HepG2 (cell line): ENCODE measurements at regions not wholly inside any gene's neighbourhood (a gene's known extent, or its start where the extent isn't known, plus 50 kb on each side); places are given as distances from the start of the nearest gene placed in this dataset.
A peak's percentile ranks its signal among the peaks of the same experiment; 100 is the strongest.

Experiments
- ATAC-seq: fragments of 200-7000 bp; cut with Tn5 transposase; 3 replicates; pipeline ENCODE4 v1.9.1; 2020; ENCODE audit warnings: mild to moderate bottlenecking, moderate library complexity
- BruUV-seq: library from RNA; stranded (reverse); fragments of 400-500 nt; replicated peaks from 2 replicates; lab custom pipeline; 2021; lab: Mats Ljungman, UMichigan
- CTCF ChIA-PET: fragments of 300-600 bp; formaldehyde crosslinking; extraction: SDS; loops from one replicate; lab custom pipeline; 2021; ENCODE audit warnings: low total read pairs, inconsistent platforms, low intra/inter-chr PET ratio; lab: Yijun Ruan, JAX
- POLR2A ChIA-PET: fragments of 350-600 bp; sonication (Branson Sonifier 250); formaldehyde crosslinking; loops from one replicate; lab custom pipeline; 2020; ENCODE audit warnings: antibody characterized with exemption, inconsistent platforms; lab: Yijun Ruan, JAX
- DNase-seq: peaks from one replicate; pipeline ENCODE4 v3.0.0-alpha.2; 2015; ENCODE audit warnings: low spot score
- FAIRE-seq: peaks from 3 replicates; lab custom pipeline; 2011; peaks lifted over from hg19 to GRCh38; lab: Jason Lieb, UNC
- H2AFZ ChIP-seq: one replicate; pipeline ENCODE4 v1.6.1; 2011; ENCODE audit warnings: low read length, inconsistent platforms
- H3K27ac ChIP-seq: fragments of 300-600 bp; 3 replicates; pipeline ENCODE4 v1.8.0; 2011; ENCODE audit warnings: mixed run types, mild to moderate bottlenecking, mixed read lengths, low read length, inconsistent platforms; ENCODE audit not compliant: insufficient read depth; ENCODE audit errors: extremely low read length
- H3K27me3 ChIP-seq, 2 experiments: fragments of 200-600 bp in 1 of 2; 2 replicates in 1 of 2; 3 replicates in 1 of 2; pipeline versions ENCODE4 v1.6.0 to v1.8.0; 2011; ENCODE audit warnings: low read length in 2 of 2, mild to moderate bottlenecking in 2 of 2, moderate library complexity in 2 of 2, inconsistent platforms in 1 of 2; ENCODE audit not compliant: insufficient read depth in 2 of 2, control insufficient read depth in 1 of 2
- H3K36me3 ChIP-seq, 2 experiments: fragments of 200-600 bp in 1 of 2; replicated peaks in 1 of 2; 2 replicates in 1 of 2; 3 replicates in 1 of 2; pipeline versions ENCODE4 v1.5.1 to v1.8.0; 2011; ENCODE audit warnings: low read length in 2 of 2, inconsistent platforms in 1 of 2; ENCODE audit not compliant: insufficient read depth in 2 of 2, control insufficient read depth in 1 of 2
- H3K4me1 ChIP-seq: 2 replicates; pipeline ENCODE4 v1.5.1; 2012; ENCODE audit warnings: low read length, inconsistent platforms; ENCODE audit not compliant: insufficient read depth
- H3K4me2 ChIP-seq: 2 replicates; pipeline ENCODE4 v1.6.0; 2011; ENCODE audit warnings: low read depth, low read length, inconsistent platforms
- H3K4me3 ChIP-seq, 3 experiments: fragments of 200-600 bp in 1 of 3; sonication (generic), shearing (Covaris generic) in 1 of 3; replicated peaks in 1 of 3; 2 replicates each; pipeline ENCODE4 v1.5.1; 2011 to 2016; ENCODE audit warnings: low read length in 3 of 3, inconsistent platforms in 2 of 3, low read depth in 2 of 3, mild to moderate bottlenecking in 2 of 3, control low read depth in 1 of 3, mixed read lengths in 1 of 3; ENCODE audit not compliant: insufficient read depth in 1 of 3
- H3K79me2 ChIP-seq: one replicate; pipeline ENCODE4 v1.6.1; 2011; ENCODE audit warnings: low read length, inconsistent platforms; ENCODE audit not compliant: insufficient read depth
- H3K9ac ChIP-seq: 2 replicates; pipeline ENCODE4 v1.6.0; 2011; ENCODE audit warnings: mild to moderate bottlenecking, low read depth, low read length, inconsistent platforms; ENCODE audit not compliant: insufficient read depth
- H3K9me3 ChIP-seq: 2 replicates; pipeline ENCODE4 v1.5.1; 2012; ENCODE audit warnings: mild to moderate bottlenecking, low read length
- H4K20me1 ChIP-seq: 2 replicates; pipeline ENCODE4 v1.6.0; 2011; ENCODE audit warnings: inconsistent platforms, mild to moderate bottlenecking, low read length, moderate library complexity; ENCODE audit not compliant: insufficient read depth
- FOSL1 ChIP-seq: sonication (generic); formaldehyde crosslinking; IDR thresholded peaks from 2 replicates; pipeline ENCODE4 v1.9.0; 2021; ENCODE audit warnings: missing genetic modification reagents, borderline replicate concordance
- MED1 ChIP-seq: sonication (generic); formaldehyde crosslinking; IDR thresholded peaks from 2 replicates; pipeline ENCODE4 v1.4.0; 2020; ENCODE audit warnings: missing genetic modification reagents
- NFYB ChIP-seq: sonication (generic); formaldehyde crosslinking; IDR thresholded peaks from 2 replicates; pipeline ENCODE4 v1.4.0; 2020; ENCODE audit warnings: missing genetic modification reagents
- ZFP41 ChIP-seq: sonication (generic); formaldehyde crosslinking; IDR thresholded peaks from 2 replicates; pipeline ENCODE4 v1.4.0; 2020; ENCODE audit warnings: mild to moderate bottlenecking, missing genetic modification reagents, borderline replicate concordance
- ZKSCAN8 ChIP-seq: IDR thresholded peaks from 2 replicates; pipeline ENCODE4 v1.6.1; 2016; ENCODE audit warnings: borderline replicate concordance, missing genetic modification reagents, missing compliant biosample characterization
- ZSCAN31 ChIP-seq: sonication (generic); formaldehyde crosslinking; IDR thresholded peaks from 2 replicates; pipeline ENCODE4 v1.5.0; 2020; ENCODE audit warnings: low read depth, mild to moderate bottlenecking, missing genetic modification reagents
- WGBS: methylation state at CpG from one replicate; pipeline ENCODE4 v1.1.6; 2017; ENCODE audit warnings: low lambda C conversion rate; 5-methylcytosine and 5-hydroxymethylcytosine counted together
- in situ Hi-C: cut with HindIII; loops from 2 replicates; pipeline ENCODE4 v1.10.0; 2017; ENCODE audit warnings: low pct_unique_long_range_greater_than_20kb; ENCODE audit not compliant: extremely low pct_ligation_motif_present
- intact Hi-C: fragments of 100-400 bp; cut with micrococcal nuclease; formaldehyde crosslinking; loops from one replicate; pipeline ENCODE4 v1.10.0; 2022; ENCODE audit not compliant: unreplicated experiment
- TF ChIP-seq, protein P1 (sequence below), 2 experiments: IDR thresholded peaks; 2 replicates each; pipeline ENCODE4 v1.6.1; 2011 to 2012; ENCODE audit warnings: low read length in 2 of 2, borderline replicate concordance in 1 of 2, low read depth in 1 of 2, mild to moderate bottlenecking in 1 of 2, moderate library complexity in 1 of 2
- TF ChIP-seq, protein P2 (sequence below): sonication (generic); formaldehyde crosslinking; IDR thresholded peaks from 2 replicates; pipeline ENCODE4 v1.5.0; 2020; ENCODE audit warnings: missing genetic modification reagents

DNA sequence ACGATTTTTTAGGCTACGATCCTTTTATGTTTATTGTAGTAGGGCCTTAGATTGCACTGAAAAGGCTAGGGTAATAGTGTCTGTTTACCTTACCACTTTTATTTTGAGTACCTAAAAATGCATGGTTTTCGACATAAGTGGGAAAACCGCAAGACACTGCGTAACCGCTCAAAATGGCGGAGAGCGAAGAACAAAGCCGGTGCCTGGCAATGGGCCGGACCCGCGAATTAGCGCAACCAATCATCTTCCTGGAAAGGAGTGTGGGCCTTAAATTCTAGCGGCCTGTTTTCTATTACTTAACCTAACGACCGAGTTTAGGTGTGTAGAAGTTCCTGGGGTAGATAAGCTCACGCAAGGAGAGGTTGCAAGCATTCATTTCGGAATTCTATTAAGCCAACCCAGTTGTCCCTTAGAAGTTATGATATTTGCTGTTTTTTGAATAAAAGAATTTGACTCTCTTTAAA is 118.0 kb downstream of the HFE start (continued):
- TF ChIP-seq, protein P1, sequence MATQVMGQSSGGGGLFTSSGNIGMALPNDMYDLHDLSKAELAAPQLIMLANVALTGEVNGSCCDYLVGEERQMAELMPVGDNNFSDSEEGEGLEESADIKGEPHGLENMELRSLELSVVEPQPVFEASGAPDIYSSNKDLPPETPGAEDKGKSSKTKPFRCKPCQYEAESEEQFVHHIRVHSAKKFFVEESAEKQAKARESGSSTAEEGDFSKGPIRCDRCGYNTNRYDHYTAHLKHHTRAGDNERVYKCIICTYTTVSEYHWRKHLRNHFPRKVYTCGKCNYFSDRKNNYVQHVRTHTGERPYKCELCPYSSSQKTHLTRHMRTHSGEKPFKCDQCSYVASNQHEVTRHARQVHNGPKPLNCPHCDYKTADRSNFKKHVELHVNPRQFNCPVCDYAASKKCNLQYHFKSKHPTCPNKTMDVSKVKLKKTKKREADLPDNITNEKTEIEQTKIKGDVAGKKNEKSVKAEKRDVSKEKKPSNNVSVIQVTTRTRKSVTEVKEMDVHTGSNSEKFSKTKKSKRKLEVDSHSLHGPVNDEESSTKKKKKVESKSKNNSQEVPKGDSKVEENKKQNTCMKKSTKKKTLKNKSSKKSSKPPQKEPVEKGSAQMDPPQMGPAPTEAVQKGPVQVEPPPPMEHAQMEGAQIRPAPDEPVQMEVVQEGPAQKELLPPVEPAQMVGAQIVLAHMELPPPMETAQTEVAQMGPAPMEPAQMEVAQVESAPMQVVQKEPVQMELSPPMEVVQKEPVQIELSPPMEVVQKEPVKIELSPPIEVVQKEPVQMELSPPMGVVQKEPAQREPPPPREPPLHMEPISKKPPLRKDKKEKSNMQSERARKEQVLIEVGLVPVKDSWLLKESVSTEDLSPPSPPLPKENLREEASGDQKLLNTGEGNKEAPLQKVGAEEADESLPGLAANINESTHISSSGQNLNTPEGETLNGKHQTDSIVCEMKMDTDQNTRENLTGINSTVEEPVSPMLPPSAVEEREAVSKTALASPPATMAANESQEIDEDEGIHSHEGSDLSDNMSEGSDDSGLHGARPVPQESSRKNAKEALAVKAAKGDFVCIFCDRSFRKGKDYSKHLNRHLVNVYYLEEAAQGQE (IDR thresholded peaks at IDR 0.05; ENCODE audit: borderline replicate concordance in 1 of 2, low read depth in 1 of 2, low read length in 2 of 2) = no peak
- no peak for TF ChIP-seq FOSL1 (CRISPR knock-in tag)
- TF ChIP-seq, protein P2, sequence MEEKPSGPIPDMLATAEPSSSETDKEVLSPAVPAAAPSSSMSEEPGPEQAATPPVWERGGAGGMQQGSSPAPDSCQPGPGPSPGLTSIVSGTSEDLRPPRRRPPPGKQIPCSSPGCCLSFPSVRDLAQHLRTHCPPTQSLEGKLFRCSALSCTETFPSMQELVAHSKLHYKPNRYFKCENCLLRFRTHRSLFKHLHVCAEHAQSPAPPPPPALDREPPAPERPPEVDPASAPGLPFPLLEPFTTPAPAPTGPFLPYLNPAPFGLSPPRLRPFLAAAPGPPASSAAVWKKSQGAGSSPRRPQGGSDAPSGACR (CRISPR knock-in tag) = no peak

DNA sequence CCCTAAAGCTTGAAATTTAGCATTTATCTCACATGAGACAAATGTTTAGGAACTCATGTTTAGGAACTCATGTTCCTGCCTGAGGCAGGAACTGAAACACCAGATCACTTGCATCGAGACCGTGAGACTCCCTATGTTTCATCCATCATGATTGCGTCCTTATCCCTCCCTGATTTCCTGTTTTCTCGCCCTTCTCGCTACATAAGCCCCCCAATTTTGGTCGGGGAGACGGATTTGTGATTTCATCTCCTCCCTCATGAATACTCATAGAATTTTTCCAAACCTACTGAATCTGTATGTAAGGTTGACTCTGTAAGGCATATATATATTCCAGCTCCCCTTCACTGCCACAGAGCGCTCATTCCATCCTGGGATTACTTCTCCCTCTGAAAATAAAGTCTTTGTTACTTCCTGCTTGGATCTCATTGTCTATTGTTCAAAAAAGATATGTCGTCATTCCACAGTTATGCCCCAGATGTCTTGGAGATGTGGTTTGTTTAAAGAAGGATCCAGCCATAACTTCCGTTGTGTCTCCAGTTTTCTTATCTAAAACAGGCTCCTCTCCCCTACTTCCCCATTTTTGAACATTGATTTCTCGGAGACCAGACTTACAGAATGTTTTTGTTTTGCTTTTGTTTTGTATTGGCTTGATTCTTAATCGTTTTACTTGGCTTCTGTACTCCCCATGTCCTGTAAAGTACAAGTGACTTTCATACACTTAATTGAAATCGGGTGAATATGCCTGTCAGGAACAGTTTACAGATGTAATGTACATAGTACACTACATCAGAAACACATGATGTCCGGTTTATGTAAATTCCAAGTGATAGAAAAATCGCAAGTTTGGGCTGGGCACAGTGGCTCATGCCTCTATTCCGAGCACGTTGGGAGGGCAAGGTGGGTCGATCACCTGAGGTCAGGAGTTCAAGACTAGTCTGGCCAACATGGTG is 118.7 kb downstream of the HFE start:
- ChIA-PET POLR2A (interaction anchor here (0.7 to 5.4 kb wide), 16 partner anchors 8 to 928 kb away, joined by 3 to 166 read pairs (median 6); partner anchors contain the start of gene HFE), CTCF (no interaction called here)
- no peak overlapping the region for H2AFZ ChIP-seq
- no TSS peak for BruUV-seq
- peak; percentile 46 for ATAC-seq
- whole genome bisulfite sequencing = 28% methylated on average over 18 of the region's 18 CpGs
- peak overlapping the region; percentile 62 to 95 (median 77) for H3K4me3 ChIP-seq
- in situ Hi-C loops = loop anchor here (10.0 kb wide), 1 partner anchor 1629 kb away; a partner anchor contains a TSS
- H4K20me1 ChIP-seq = no peaks in the 10 kb centered on the region
- H3K27ac ChIP-seq = peak overlapping the region; percentile 87
- peak overlapping the region; percentile 83 for H3K4me2 ChIP-seq
- H3K27me3 ChIP-seq = no peaks in the 10 kb centered on the region; a peak in 1 of 5 replicates
- DNase-seq = peak; percentile 51
- H3K9me3 ChIP-seq = no peaks in the 10 kb centered on the region
- no peaks in the 10 kb centered on the region for H3K79me2 ChIP-seq
- peaks cover 27% of the 10 kb centered on the region for H3K4me1 ChIP-seq
- H3K36me3 ChIP-seq = no peaks in the 10 kb centered on the region
- no peak for FAIRE-seq
- intact Hi-C loops = loop anchor here (1.0 to 2.0 kb wide), 2 partner anchors 10 to 31 kb away; a partner anchor contains a TSS
- H3K9ac ChIP-seq = peak overlapping the region; percentile 92
- TF ChIP-seq NFYB (CRISPR knock-in tag) = no peak
- TF ChIP-seq ZFP41 (CRISPR knock-in tag) = no peak
- TF ChIP-seq ZSCAN31 (CRISPR knock-in tag) = no peak
- TF ChIP-seq MED1 (CRISPR knock-in tag) = no peak; the same call in 1 of the 2 replicates
- no peak for TF ChIP-seq ZKSCAN8
